Pancreas (tissue), 10 donors: ENCODE measurements at regions not wholly inside any gene's neighbourhood (a gene's known extent, or its start where the extent isn't known, plus 50 kb on each side); places are given as distances from the start of the nearest gene placed in this dataset.
A peak's percentile ranks its signal among the peaks of the same experiment; 100 is the strongest.

Experiments
- ATAC-seq, 4 donors: fragments of 200-7000 bp; cut with Tn5 transposase; one replicate each; pipeline versions ENCODE4 v1.8.0 to v1.9.1; 2020; ENCODE audit warnings: mild to moderate bottlenecking in 4 of 4, moderate library complexity in 4 of 4
- DNase-seq, 6 donors: peaks; one replicate each; pipeline ENCODE4 v3.0.0-alpha.2; 2020
- FAIRE-seq: peaks from 2 replicates; lab custom pipeline; 2012; peaks lifted over from hg19 to GRCh38; lab: Jason Lieb, UNC
- H3K27ac ChIP-seq, 4 donors: fragments of 200-600 bp; sonication (generic); 1 replicate in 3 of 4; 2 replicates in 1 of 4; pipeline versions ENCODE4 v1.5.0 to v1.8.0; 2020
- H3K27me3 ChIP-seq, 4 donors: fragments of 200-600 bp; one replicate each; pipeline ENCODE4 v1.8.0; 2021
- H3K36me3 ChIP-seq, 3 donors: fragments of 200-600 bp; sonication (generic) in 1 of 3; one replicate each; pipeline versions ENCODE4 v1.5.0 to v1.8.0; 2020 to 2021
- H3K4me1 ChIP-seq, 3 donors: fragments of 200-600 bp; one replicate each; pipeline ENCODE4 v1.8.0; 2021
- H3K4me3 ChIP-seq, 4 donors: fragments of 200-600 bp; sonication (generic) in 2 of 4; one replicate each; pipeline versions ENCODE4 v1.5.0 to v1.8.0; 2020 to 2021
- H3K9me3 ChIP-seq, 4 donors: fragments of 200-600 bp; one replicate each; pipeline ENCODE4 v1.8.0; 2021
- CTCF ChIP-seq, 4 donors: fragments of 200-600 bp; sonication (generic) in 3 of 4; IDR thresholded peaks; one replicate each; pipeline versions ENCODE4 v1.5.0 to v1.8.0; 2021; ENCODE audit warnings: antibody characterized with exemption in 4 of 4
- WGBS, 2 donors: extraction: QIAGEN DNeasy Blood & Tissue Kit; methylation state at CpG; one replicate each; pipeline ENCODE4 v1.1.7; 2013; 5-methylcytosine and 5-hydroxymethylcytosine counted together
- intact Hi-C, 3 donors: fragments of 100-400 bp; cut with DNase I; formaldehyde crosslinking; loops; one replicate each; pipeline versions ENCODE4 v1.11.1 to v1.14.2; 2022
- donor health status: healthy with polysubstance abuse.
- donor health status: DM: no; HTN: no; CAD: no; lungs with moderate emphysema.
- donor health status: DM: no; HTN: no; CAD: no.
- donor health status: control.
- donor health status: control.
- donor health status: Bipolar disorder and iron deficiency.
- donor health status: DM: yes; HTN: yes; CAD: no.
- donor health status: DM: no; HTN: no; CAD: no.
- donor health status: DM: no; HTN: no; CAD: no.
- donor health status: DM: yes; HTN: yes; CAD: no.

DNA sequence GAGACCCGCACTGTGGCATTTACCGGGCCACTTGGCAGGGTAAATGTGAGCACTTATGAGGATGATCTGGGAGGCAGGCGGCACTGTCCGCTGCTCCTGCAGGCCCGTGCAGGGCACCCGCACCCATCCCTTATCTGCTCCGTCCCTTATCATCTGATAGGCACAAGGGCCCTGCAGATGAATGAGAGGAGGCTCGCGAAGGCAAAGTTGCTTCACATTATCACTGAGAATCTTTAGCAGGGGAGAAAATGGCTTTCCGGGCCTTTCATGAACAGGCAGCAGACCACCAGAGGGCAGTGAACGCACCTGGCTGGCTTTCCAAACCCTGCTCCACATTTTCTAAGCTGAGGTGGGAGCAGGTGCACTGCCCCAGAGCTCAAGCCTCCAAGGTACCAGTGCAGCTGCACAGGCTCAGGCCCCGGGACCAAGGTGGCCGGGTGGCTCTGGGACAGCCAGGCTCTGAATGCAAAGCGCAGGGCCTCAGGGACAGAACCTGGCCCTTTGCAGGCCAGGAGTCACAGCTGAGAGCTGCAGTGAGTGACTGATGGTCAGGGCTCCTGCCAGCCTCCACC lies 165.6 kb downstream of the SHANK2 start:
- intact Hi-C loops: no loop called here
- H3K27me3 ChIP-seq: no peaks in the 10 kb centered on the region
- no peaks in the 10 kb centered on the region for H3K9me3 ChIP-seq
- ATAC-seq (peak in 3 of 4 donors; percentile 67 to 75 (median 75)), DNase-seq (peak in 2 of 6 donors; percentile 13 to 35), FAIRE-seq (no peak)
- no peak overlapping the region for H3K4me3 ChIP-seq
- no peak overlapping the region for H3K27ac ChIP-seq
- H3K4me1 ChIP-seq: no peaks in the 10 kb centered on the region
- 58 to 60% methylated on average over 14 of the region's 14 CpGs for WGBS, 2 donors
- peaks cover 0 to 18% (median 0%) of the 10 kb centered on the region in 3 donors for H3K36me3 ChIP-seq
- TF ChIP-seq CTCF (IDR thresholded peaks at IDR 0.05): peak in 3 of 4 donors; percentile 9 to 25 (median 20)

DNA sequence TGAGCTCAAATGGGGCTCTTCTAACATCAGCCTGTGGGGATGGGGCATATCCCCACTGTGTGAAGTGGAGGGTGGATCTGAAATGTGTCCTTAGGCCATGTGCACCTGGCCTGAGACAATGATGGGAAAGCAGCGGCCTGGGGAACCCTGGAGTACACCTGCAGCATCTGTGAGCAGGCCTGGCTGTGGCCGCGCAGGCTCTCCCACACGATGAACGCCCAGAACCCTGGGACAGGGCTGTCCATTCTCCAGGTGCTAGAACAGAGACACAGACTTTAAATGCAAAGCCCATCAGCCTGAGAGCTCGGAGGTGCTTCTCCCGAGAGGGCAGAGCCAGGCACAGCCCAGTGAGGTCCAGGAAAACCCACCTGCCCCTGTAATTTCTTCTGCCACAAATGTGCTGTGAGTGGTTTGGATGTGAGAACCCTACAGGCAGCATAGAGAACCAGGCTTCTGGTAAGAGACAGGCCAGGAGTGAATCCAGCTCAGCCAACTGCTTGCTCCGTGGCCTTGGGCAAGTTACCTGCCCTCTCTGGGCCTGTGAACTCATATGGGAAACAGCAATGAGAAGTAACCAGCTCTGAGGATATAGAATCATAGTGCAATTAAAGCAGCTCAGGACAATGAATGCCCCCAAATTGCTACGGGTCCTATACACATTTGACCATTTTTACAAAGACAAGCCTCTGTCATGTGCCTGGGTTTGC lies 167.9 kb downstream of the SHANK2 start:
- ATAC-seq: no peak
- 93 to 96% methylated on average over 9 of the region's 9 CpGs for WGBS, 2 donors
- Histone ChIP-seq H3K27me3 (no peaks in the 10 kb centered on the region), H3K4me3 (no peak overlapping the region), H3K9me3 (no peaks in the 10 kb centered on the region), H3K27ac (no peak overlapping the region), H3K36me3 (peaks cover 0 to 5% (median 0%) of the 10 kb centered on the region in 3 donors), H3K4me1 (no peaks in the 10 kb centered on the region)
- no peak for TF ChIP-seq CTCF (IDR thresholded peaks at IDR 0.05)
- DNase-seq: no peak
- FAIRE-seq: no peak
- intact Hi-C loops: no loop called here

GRCh38 chr11:71083105-71083504 lies 169.3 kb downstream of the SHANK2 start:
- H3K4me1 ChIP-seq: no peaks in the 10 kb centered on the region
- TF ChIP-seq CTCF (IDR thresholded peaks at IDR 0.05): no peak
- ATAC-seq (no peak), DNase-seq (no peak), FAIRE-seq (no peak)
- H3K36me3 ChIP-seq: no peaks in the 10 kb centered on the region
- 87 to 90% methylated on average over 4 of the region's 4 CpGs for WGBS, 2 donors
- H3K27ac ChIP-seq: no peak overlapping the region
- H3K27me3 ChIP-seq: no peaks in the 10 kb centered on the region
- H3K4me3 ChIP-seq: no peak overlapping the region
- intact Hi-C loops: no loop called here
- H3K9me3 ChIP-seq: no peaks in the 10 kb centered on the region

DNA sequence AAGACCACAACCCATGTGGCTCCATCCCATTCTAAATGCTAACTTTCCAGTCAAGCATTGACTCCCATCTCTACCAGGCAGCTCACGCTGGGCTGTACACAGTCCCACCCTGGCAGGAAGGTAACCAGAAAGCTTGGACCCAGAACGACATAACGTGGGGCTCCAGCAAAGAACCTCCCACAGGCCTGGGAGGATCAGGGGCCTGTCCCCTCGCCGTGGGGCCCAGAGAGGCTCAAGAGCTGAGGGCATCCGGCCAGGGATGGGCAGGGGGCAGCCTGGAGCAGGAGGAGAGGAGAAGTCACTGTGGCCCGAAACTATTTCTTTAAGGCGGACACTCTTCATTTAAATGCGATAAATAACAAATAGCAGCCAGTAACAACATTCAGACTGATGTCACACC lies 169.9 kb downstream of the SHANK2 start:
- no peak for TF ChIP-seq CTCF (IDR thresholded peaks at IDR 0.05)
- no peak for DNase-seq
- Histone ChIP-seq H3K4me1 (no peaks in the 10 kb centered on the region), H3K9me3 (no peaks in the 10 kb centered on the region), H3K27me3 (no peaks in the 10 kb centered on the region), H3K4me3 (no peak overlapping the region), H3K36me3 (no peaks in the 10 kb centered on the region), H3K27ac (no peak overlapping the region)
- ATAC-seq: no peak
- no peak for FAIRE-seq
- WGBS, 2 donors: 77 to 82% methylated on average over 9 of the region's 9 CpGs
- intact Hi-C loops: no loop called here

DNA sequence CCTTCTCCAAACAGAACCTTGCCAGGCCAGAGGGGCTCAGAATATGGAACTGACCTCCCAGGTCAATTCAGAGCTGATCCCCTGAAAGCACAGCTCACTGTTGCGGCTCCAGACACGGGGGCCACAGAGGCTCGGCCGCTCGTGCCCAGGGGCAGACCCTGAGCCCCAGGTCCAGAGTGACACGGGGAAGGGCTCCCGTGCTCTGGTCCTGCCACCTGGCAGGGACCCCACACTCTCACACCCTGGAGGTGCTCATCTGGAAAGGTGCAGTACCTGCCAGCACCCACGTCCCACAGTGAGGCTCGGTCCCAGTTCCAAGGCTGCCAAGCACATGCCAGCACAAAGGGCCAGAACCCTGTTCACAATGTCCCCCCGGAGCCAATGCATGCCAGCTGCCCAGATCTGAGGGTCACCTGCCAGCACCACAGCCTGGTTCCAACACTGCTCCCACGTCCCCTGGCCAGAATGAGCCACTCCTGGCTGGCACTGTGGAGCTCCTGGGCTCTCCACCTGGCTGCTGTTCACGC lies 170.6 kb downstream of the SHANK2 start:
- TF ChIP-seq CTCF (IDR thresholded peaks at IDR 0.05): no peak
- Histone ChIP-seq H3K9me3 (no peaks in the 10 kb centered on the region), H3K36me3 (no peaks in the 10 kb centered on the region), H3K27ac (no peak overlapping the region), H3K27me3 (no peaks in the 10 kb centered on the region), H3K4me3 (no peak overlapping the region), H3K4me1 (no peaks in the 10 kb centered on the region)
- FAIRE-seq: no peak
- no peak for DNase-seq
- 95% methylated on average over 12 of the region's 12 CpGs for WGBS, 2 donors
- intact Hi-C loops: no loop called here
- ATAC-seq: no peak
